SU-DHL-6 (cell line): ENCODE measurements at regions not wholly inside any gene's neighbourhood (a gene's known extent, or its start where the extent isn't known, plus 50 kb on each side); places are given as distances from the start of the nearest gene placed in this dataset.
"Not testable (repeated sequence)": the region's sequence is repeated elsewhere in the genome, so short reads cannot be mapped to it uniquely, and the experiment has no call there.

Experiments
- H2AFZ ChIP-seq: fragments of 200-600 bp; sonication (generic); 2 replicates; pipeline ENCODE4 v1.6.1; 2014; ENCODE audit warnings: low read depth, mild to moderate bottlenecking, moderate library complexity, mixed read lengths, antibody characterized with exemption, low read length; ENCODE audit not compliant: severe bottlenecking
- H3F3A ChIP-seq: fragments of 200-600 bp; shearing (Covaris generic); 2 replicates; pipeline ENCODE4 v1.6.0; 2016; ENCODE audit warnings: antibody characterized with exemption, mild to moderate bottlenecking; ENCODE audit not compliant: insufficient read depth
- H3K27ac ChIP-seq: fragments of 200-600 bp; sonication (generic); 2 replicates; pipeline ENCODE4 v1.5.1; 2016; ENCODE audit warnings: low read depth, mild to moderate bottlenecking, low read length, moderate library complexity, mixed read lengths
- H3K27me3 ChIP-seq: fragments of 200-600 bp; sonication (generic), shearing (Covaris generic); 2 replicates; pipeline ENCODE4 v1.6.0; 2014; ENCODE audit warnings: mild to moderate bottlenecking, low read length
- H3K36me3 ChIP-seq: fragments of 200-600 bp; sonication (generic); 2 replicates; pipeline ENCODE4 v1.6.1; 2014; ENCODE audit warnings: mild to moderate bottlenecking, low read length, mixed read lengths
- H3K4me2 ChIP-seq: fragments of 300-600, 200-600 bp; shearing (Covaris generic), sonication (generic); 2 replicates; pipeline ENCODE4 v1.6.0; 2014; ENCODE audit warnings: low read length, low read depth, mild to moderate bottlenecking; ENCODE audit not compliant: poor library complexity, severe bottlenecking
- H3K4me3 ChIP-seq: fragments of 200-600 bp; sonication (generic); 2 replicates; pipeline ENCODE4 v1.5.1; 2014; ENCODE audit warnings: antibody characterized with exemption, low read length, mild to moderate bottlenecking, mixed read lengths; ENCODE audit not compliant: insufficient read depth, poor library complexity, severe bottlenecking
- H3K79me2 ChIP-seq: fragments of 200-600 bp; sonication (generic); 2 replicates; pipeline ENCODE4 v1.6.1; 2014; ENCODE audit warnings: mild to moderate bottlenecking, low read length, moderate library complexity; ENCODE audit not compliant: insufficient read depth
- H3K9ac ChIP-seq: fragments of 200-600 bp; sonication (generic); 2 replicates; pipeline ENCODE4 v1.7.0; 2014; ENCODE audit warnings: mild to moderate bottlenecking, low read length
- H3K9me2 ChIP-seq: fragments of 200-600 bp; sonication (generic); replicated peaks from 2 replicates; pipeline ENCODE4 v1.6.1; 2014; ENCODE audit warnings: low read length; ENCODE audit not compliant: insufficient read depth
- H3K9me3 ChIP-seq: fragments of 200-600 bp; sonication (generic); 2 replicates; pipeline ENCODE4 v1.6.1; 2014; ENCODE audit warnings: low read length, mixed read lengths; ENCODE audit not compliant: insufficient read depth
- H4K20me1 ChIP-seq: fragments of 200-600 bp; sonication (generic); 2 replicates; pipeline ENCODE4 v1.6.1; 2014; ENCODE audit warnings: low read depth, mild to moderate bottlenecking, antibody characterized with exemption, low read length, moderate library complexity, mixed read lengths
- EZH2phosphoT487 ChIP-seq: fragments of 200-600 bp; sonication (generic), shearing (Covaris generic); conservative IDR thresholded peaks from 2 replicates; pipeline ENCODE4 v1.6.1; 2018; ENCODE audit warnings: mild to moderate bottlenecking, antibody characterized with exemption, low read length, moderate library complexity, mixed read lengths
- TF ChIP-seq, protein P1 (sequence below): fragments of 200-600 bp; sonication (generic); IDR thresholded peaks from one replicate; pipeline ENCODE4 v1.5.1; 2017; ENCODE audit warnings: antibody characterized with exemption, mild to moderate bottlenecking, low read length, moderate library complexity; ENCODE audit not compliant: insufficient read depth, poor library complexity, severe bottlenecking

- Histone ChIP-seq H4K20me1 (no peaks in the 10 kb centered on the region), H3K9me2 (no peaks in the 10 kb centered on the region), H3K36me3 (no peaks in the 10 kb centered on the region), H3K27ac (no peak overlapping the region), H3K27me3 (no peaks in the 10 kb centered on the region; the same call in 1 of the 2 replicates), H3K9me3 (no peaks in the 10 kb centered on the region), H3F3A (no peaks in the 10 kb centered on the region), H3K9ac (no peak overlapping the region), H3K79me2 (no peaks in the 10 kb centered on the region), H3K4me2 (no peak overlapping the region), H3K4me3 (no peak overlapping the region), H2AFZ (no peak overlapping the region)
- no peak for TF ChIP-seq EZH2phosphoT487
- TF ChIP-seq, protein P1, sequence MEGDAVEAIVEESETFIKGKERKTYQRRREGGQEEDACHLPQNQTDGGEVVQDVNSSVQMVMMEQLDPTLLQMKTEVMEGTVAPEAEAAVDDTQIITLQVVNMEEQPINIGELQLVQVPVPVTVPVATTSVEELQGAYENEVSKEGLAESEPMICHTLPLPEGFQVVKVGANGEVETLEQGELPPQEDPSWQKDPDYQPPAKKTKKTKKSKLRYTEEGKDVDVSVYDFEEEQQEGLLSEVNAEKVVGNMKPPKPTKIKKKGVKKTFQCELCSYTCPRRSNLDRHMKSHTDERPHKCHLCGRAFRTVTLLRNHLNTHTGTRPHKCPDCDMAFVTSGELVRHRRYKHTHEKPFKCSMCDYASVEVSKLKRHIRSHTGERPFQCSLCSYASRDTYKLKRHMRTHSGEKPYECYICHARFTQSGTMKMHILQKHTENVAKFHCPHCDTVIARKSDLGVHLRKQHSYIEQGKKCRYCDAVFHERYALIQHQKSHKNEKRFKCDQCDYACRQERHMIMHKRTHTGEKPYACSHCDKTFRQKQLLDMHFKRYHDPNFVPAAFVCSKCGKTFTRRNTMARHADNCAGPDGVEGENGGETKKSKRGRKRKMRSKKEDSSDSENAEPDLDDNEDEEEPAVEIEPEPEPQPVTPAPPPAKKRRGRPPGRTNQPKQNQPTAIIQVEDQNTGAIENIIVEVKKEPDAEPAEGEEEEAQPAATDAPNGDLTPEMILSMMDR = no peak
These were observed 106.9 kb downstream of the ZNF467 start for GRCh38 chr7:149666360-149666945.

DNA sequence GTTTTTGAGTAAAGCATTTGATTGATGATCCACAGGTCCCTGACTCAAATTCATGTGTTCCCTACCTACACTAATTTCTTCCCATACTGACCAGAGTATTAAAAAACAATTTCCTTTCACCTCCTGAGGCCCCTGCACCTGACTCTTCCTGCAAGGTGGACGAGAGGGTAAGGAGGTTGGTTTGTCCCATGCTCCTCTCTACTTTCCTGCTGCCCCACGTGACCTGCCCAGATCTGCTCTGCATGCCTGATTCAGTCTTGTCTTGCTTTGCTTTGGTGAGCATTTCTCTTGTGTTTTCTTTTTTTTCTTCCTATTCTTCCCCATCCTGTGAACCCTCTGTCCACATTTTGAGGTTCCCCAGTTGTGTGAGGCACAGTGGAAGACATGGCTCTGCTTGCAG lies 107.8 kb downstream of the ZNF467 start:
- H3K4me2 ChIP-seq, H3K9me2 ChIP-seq, H3K36me3 ChIP-seq, H3K9ac ChIP-seq, H3K9me3 ChIP-seq, H3F3A ChIP-seq, H3K79me2 ChIP-seq, H2AFZ ChIP-seq, H3K27ac ChIP-seq, H4K20me1 ChIP-seq, H3K27me3 ChIP-seq, H3K4me3 ChIP-seq: not testable (repeated sequence)

- Histone ChIP-seq H3K9me2 (no peaks in the 10 kb centered on the region), H3F3A (no peaks in the 10 kb centered on the region), H3K36me3 (no peaks in the 10 kb centered on the region)
These were observed 108.7 kb downstream of the ZNF467 start for GRCh38 chr7:149664666-149665065.

DNA sequence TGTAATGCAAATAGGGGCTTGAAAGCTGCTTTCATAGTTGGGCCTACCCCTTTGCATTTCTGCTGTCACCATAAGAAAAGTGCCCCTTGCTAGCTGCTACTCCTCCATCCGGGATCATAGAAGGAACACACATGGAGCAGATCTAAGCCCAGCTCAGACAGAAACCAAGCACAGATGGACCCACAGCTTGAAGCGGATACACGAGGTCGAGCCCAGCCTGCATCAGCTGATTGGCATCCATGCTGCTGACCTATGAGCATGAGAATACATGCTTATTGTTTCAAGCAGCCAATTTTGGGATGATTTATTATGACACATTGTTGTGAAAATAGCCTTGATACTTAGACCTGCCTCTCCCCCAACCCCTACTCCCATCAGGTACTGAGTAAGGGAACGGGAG lies 109.2 kb downstream of the ZNF467 start:
- Histone ChIP-seq H3K4me2 (no peak overlapping the region), H3K9me3 (no peaks in the 10 kb centered on the region)

More at GRCh38 chr7:149664666-149665065, 108.7 kb downstream of the ZNF467 start:
- no peak for TF ChIP-seq EZH2phosphoT487
- TF ChIP-seq, protein P1 = no peak
- H3K79me2 ChIP-seq = no peaks in the 10 kb centered on the region
- H2AFZ ChIP-seq = no peak overlapping the region
- H3K9me3 ChIP-seq = no peaks in the 10 kb centered on the region
- H3K4me2 ChIP-seq = no peak overlapping the region
- no peaks in the 10 kb centered on the region for H4K20me1 ChIP-seq
- H3K27ac ChIP-seq = no peak overlapping the region
- no peaks in the 10 kb centered on the region for H3K27me3 ChIP-seq
- H3K9ac ChIP-seq = no peak overlapping the region
- no peak overlapping the region for H3K4me3 ChIP-seq

More for the DNA sequence above, 109.2 kb downstream of the ZNF467 start:
- Histone ChIP-seq H3K27me3 (no peaks in the 10 kb centered on the region), H4K20me1 (no peaks in the 10 kb centered on the region), H3K9ac (no peak overlapping the region), H3K9me2 (no peaks in the 10 kb centered on the region), H3K27ac (no peak overlapping the region), H3K79me2 (no peaks in the 10 kb centered on the region), H3K4me3 (no peak overlapping the region), H2AFZ (no peak overlapping the region), H3F3A (no peaks in the 10 kb centered on the region), H3K36me3 (no peaks in the 10 kb centered on the region)
- TF ChIP-seq, protein P1 = no peak
- TF ChIP-seq EZH2phosphoT487 = no peak
